NCI-H2196 treated with DMSO at 0.1 percent for 48 hours (cell line): ENCODE measurements at regions not wholly inside any gene's neighbourhood (a gene's known extent, or its start where the extent isn't known, plus 50 kb on each side); places are given as distances from the start of the nearest gene placed in this dataset.
"Not testable (repeated sequence)": the region's sequence is repeated elsewhere in the genome, so short reads cannot be mapped to it uniquely, and the experiment has no call there.

Experiments
- DNase-seq: peaks from one replicate; lab custom pipeline; 2025; ENCODE audit not compliant: unreplicated experiment; lab: John Stamatoyannopoulos, UW

DNA sequence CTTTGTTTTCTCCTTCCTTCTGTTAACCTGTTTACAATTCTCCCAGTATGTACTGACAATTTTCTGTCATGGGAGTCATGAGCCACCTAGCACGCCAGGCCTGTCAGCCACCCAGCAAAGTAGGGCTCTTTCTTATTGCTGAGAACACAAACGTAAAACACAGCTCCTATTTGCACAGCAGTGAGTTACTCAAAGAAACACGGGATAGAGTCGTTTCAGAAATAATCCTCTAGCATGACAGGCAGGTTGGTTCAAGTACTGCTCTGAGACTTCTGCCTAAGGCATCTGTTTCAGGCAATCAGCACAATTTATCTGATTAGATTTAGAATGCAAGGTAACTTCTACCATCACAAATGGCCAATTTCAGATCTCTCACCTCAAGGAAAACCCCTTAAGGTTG is 88.8 kb downstream of the CD24 start:
- DNase-seq, result no peak

GRCh38 chr6:106884576-106884975 is 90.0 kb downstream of the CD24 start:
- no peak for DNase-seq

DNA sequence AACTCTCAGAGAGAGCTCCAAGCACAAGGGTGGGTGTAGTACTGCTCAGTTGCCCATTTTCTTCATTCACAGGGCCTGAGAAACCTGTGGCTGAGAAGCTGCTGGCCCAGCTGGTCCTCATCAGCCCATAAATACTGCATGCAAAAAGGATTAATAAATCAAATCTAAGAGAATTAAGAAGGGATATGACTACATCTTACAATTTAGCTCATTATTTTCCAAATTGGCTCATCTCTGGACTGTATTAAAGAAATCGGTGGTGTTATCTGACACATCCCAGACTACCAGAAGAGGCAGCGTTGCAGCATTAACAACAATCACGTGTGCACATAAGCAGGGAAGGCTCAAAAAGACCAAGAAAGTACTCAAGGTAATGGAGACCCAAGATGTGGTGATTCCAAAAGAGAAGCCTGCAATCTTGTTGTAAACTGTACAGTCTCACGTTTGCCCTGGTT is 90.7 kb downstream of the CD24 start:
- no peak for DNase-seq

GRCh38 chr6:106882601-106883518 is 91.7 kb downstream of the CD24 start:
- no peak for DNase-seq

DNA sequence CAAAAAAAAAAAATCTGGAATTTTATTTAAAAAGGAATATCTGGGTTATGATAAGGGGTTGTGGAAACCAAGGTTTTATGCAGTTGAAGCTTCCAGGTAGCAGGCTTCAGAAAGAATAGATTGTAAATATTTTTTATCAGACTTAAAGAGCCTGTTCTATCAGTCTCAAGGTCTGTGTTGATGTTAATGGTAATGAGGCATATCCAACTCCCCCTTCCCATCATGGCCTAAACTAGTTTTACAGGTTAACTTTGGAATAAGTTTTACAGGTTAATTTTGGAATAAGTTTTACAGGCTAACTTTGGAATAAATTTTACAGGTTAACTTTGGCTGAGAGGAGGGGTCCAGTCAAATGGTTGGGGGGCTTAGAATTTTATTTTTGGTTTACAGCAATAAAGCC is 92.4 kb downstream of the CD24 start:
- DNase-seq, result no peak

GRCh38 chr6:106880952-106881351 is 93.6 kb downstream of the CD24 start:
- no peak for DNase-seq

- no peak for DNase-seq
These were observed 98.7 kb downstream of the CD24 start for GRCh38 chr6:106875782-106876321.

DNA sequence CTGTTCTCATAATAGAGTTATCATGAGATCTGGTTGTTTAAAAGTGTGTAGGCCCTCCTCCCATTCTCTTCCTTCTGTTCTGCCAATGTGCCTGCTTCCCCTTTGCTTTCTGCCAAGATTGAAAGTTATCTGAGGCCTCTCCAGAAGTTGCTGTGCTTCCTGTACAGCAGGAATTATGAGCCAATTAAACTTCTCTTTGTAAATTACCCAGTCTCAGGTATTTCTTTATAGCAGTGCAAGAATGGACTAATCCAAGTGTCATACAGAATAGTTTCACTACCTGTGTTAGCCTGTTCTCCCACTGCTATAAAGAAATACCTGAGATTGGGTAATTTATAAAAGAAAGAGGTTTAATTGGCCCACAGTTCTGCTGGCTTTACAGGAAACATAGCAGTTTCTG is 100.0 kb downstream of the CD24 start:
- no peak for DNase-seq

GRCh38 chr6:106872049-106872448 is 102.5 kb downstream of the CD24 start:
- no peak for DNase-seq

- DNase-seq, result no peak
These were observed 103.5 kb downstream of the CD24 start for GRCh38 chr6:106870824-106871717.

DNA sequence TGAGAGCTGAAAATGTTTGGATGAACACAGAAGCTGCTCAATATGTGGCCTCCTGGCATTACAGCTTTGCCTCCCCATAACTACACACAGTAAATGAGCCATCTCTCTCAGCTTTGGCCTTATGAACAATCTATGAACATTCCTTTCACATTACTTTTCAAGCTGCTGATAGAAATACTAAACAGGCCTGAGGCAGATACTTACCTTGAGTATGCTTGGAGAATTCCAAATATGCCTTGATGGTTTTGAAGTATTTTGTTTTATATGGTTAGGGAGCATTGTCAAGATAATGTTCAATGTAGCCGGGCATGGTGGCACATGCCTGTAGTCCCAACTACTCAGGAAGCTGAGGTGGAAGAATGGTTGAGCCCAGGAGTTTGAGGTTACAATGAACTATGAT is 104.5 kb downstream of the CD24 start:
- no peak for DNase-seq

- no peak for DNase-seq
These were observed 105.3 kb downstream of the CD24 start for GRCh38 chr6:106869203-106869602.

DNA sequence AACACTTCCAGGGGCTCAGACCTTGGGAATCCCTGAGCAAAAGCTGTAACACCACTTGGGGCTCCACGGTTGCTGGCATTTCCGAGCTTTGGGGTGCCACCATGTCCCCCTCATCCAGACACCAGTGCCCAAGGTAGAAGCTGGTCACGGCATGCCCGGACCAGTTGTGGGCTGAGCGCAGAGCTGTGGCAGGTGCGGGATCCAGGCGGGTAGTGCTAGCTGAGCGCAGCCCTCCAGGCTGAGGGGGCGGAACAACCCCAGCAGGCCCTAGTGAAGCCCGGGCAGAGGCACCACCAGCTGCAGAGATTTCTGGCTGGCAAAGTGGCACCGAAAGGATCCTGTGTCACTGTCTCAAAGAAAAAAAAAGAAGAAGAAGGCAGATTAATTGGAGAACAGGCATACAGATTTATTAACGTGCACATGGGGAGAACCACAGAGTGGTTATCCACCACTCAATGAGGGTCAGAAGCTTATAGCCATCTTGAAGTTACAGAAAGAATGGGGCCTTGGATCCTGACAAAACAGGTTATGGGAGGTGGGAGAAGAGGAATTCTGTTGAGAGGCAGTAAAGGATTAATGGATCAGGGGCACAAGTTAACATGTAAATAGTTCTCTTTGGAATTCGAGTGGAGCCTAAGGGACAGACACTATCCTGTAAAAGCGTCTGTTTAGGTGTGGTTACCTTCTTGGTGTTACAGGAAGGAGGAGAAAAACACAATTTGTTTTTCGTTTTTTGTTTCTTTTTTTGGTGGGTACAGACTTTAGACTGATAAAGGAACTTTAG is 107.5 kb downstream of the CD24 start:
- no peak for DNase-seq

GRCh38 chr6:106862858-106863257 is 111.7 kb downstream of the CD24 start:
- no peak for DNase-seq

- DNase-seq, result no peak
These were observed 113.6 kb downstream of the CD24 start for GRCh38 chr6:106860940-106861339.

- no peak for DNase-seq
These were observed 115.9 kb downstream of the CD24 start for GRCh38 chr6:106858653-106859092.

DNA sequence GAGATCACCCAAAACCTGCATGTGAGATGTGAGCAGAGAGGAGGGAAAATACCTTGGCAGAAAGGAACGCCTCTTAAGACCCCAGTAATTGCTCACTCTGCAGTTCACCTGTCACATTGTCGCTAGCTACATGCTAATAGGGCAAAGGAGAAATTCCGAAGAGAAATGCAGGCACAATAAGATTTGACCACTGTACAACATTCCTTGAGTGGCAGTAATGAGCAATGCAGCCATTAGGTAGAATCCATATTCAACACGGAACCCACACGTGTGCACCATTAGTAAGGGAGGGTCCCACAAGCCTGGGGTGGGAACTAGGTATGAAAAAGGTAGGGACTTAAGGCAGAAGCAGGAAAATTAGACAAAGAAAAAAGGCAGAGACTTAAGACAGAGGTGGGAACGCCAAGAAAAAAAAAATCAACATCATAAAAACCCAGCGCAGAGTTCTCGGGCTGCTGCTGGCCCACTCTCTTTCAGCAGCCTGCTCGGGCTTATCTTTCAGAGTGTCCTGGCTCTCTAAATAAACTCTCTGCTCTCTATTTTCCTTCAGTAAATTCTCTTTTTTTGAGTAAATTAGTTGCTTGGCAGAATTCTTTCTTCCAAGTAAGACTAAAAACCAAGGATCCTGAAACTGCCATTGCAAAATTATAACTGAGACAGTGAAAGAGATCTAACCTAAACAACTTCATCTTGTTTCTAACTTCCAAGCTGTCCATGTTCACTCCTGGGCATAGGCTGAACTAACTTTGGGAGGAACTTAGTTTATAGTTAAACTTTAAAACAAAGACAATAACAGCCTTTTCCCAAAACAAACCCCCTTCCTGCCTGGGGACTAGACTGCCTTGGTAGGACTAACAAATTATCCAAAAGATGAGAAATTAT is 116.5 kb downstream of the CD24 start:
- no peak for DNase-seq

- DNase-seq, result not testable (repeated sequence)
These were observed 117.2 kb downstream of the CD24 start for GRCh38 chr6:106857310-106857709.

- no peak for DNase-seq
These were observed 118.2 kb downstream of the CD24 start for GRCh38 chr6:106856227-106856874.
